K562 (cell line): ENCODE measurements at regions not wholly inside any gene's neighbourhood (a gene's known extent, or its start where the extent isn't known, plus 50 kb on each side); places are given as distances from the start of the nearest gene placed in this dataset.
"Not testable (repeated sequence)": the region's sequence is repeated elsewhere in the genome, so short reads cannot be mapped to it uniquely, and the experiment has no call there.

Source experiments
- ATAC-seq: fragments of 200-7000 bp; cut with Tn5 transposase; 3 replicates; pipeline ENCODE4 v1.9.1; 2020; ENCODE audit warnings: moderate library complexity
- BruUV-seq: library from RNA; stranded (reverse); fragments of 400-500 nt; replicated peaks from 2 replicates; lab custom pipeline; 2021; lab: Mats Ljungman, UMichigan
- CTCF ChIA-PET: fragments of 300-600 bp; formaldehyde crosslinking; extraction: SDS; loops from one replicate; lab custom pipeline; 2021; ENCODE audit warnings: low intra/inter-chr PET ratio; lab: Yijun Ruan, JAX
- POLR2A ChIA-PET: fragments of 300-600, 350-650 bp; sonication (Branson Sonifier 250); formaldehyde crosslinking; extraction: SDS; loops from one replicate; lab custom pipeline; 2021; ENCODE audit warnings: antibody characterized with exemption, inconsistent platforms; lab: Yijun Ruan, JAX
- DNase-seq, 4 experiments: peaks; one replicate each; pipeline versions ENCODE4 v3.0.0 to v3.0.0-alpha.2; 2011 to 2018; ENCODE audit warnings: low spot score in 3 of 4, mixed read lengths in 3 of 4; ENCODE audit errors: extremely low read depth in 1 of 4
- FAIRE-seq: peaks from 2 replicates; lab custom pipeline; 2011; peaks lifted over from hg19 to GRCh38; lab: Jason Lieb, UNC
- H2AFZ ChIP-seq: 2 replicates; pipeline ENCODE4 v1.6.0; 2011; ENCODE audit warnings: low read depth, low read length, control low read depth, inconsistent platforms
- H3K27ac ChIP-seq: fragments of 200-600 bp; 3 replicates; pipeline ENCODE4 v1.8.0; 2011; ENCODE audit warnings: low read depth, mild to moderate bottlenecking, control low read depth, inconsistent platforms, low read length, moderate library complexity, mixed read lengths; ENCODE audit errors: extremely low read depth
- H3K27me3 ChIP-seq, 2 experiments: fragments of 300-600 bp in 1 of 2; 2 replicates in 1 of 2; 3 replicates in 1 of 2; pipeline versions ENCODE4 v1.6.0 to v1.8.0; 2011; ENCODE audit warnings: inconsistent platforms in 2 of 2, low read length in 2 of 2, mild to moderate bottlenecking in 1 of 2, mixed read lengths in 1 of 2, moderate library complexity in 1 of 2; ENCODE audit not compliant: control insufficient read depth in 2 of 2, insufficient read depth in 2 of 2
- H3K36me3 ChIP-seq: fragments of 300-600 bp; 3 replicates; pipeline ENCODE4 v1.8.0; 2011; ENCODE audit warnings: mild to moderate bottlenecking, low read length, inconsistent platforms; ENCODE audit not compliant: control insufficient read depth, insufficient read depth
- H3K4me1 ChIP-seq, 2 experiments: fragments of 200-600 bp in 1 of 2; replicated peaks in 1 of 2; 2 replicates in 1 of 2; 3 replicates in 1 of 2; pipeline versions ENCODE4 v1.5.1 to v1.8.0; 2011; ENCODE audit warnings: inconsistent platforms in 2 of 2, low read length in 2 of 2, mild to moderate bottlenecking in 1 of 2, mixed read lengths in 1 of 2, moderate library complexity in 1 of 2; ENCODE audit not compliant: control insufficient read depth in 2 of 2, insufficient read depth in 2 of 2
- H3K4me2 ChIP-seq: 2 replicates; pipeline ENCODE4 v1.6.1; 2011; ENCODE audit warnings: low read length, control low read depth, inconsistent platforms, mixed read lengths; ENCODE audit not compliant: insufficient read depth
- H3K4me3 ChIP-seq: fragments of 200-600 bp; sonication (generic), shearing (Covaris generic); 2 replicates; pipeline ENCODE4 v1.5.1; 2016; ENCODE audit warnings: control low read depth, inconsistent platforms
- H3K79me2 ChIP-seq: fragments of 200-600 bp; 3 replicates; pipeline ENCODE4 v1.8.0; 2011; ENCODE audit warnings: low read length, inconsistent platforms; ENCODE audit not compliant: control insufficient read depth, insufficient read depth
- H3K9ac ChIP-seq, 2 experiments: 2 replicates each; pipeline versions ENCODE4 v1.6.0 to v1.6.1; 2011; ENCODE audit warnings: low read depth in 2 of 2, low read length in 2 of 2, control low read depth in 1 of 2, inconsistent platforms in 1 of 2, mild to moderate bottlenecking in 1 of 2, mixed read lengths in 1 of 2; ENCODE audit not compliant: insufficient read depth in 1 of 2
- H3K9me1 ChIP-seq: one replicate; pipeline ENCODE4 v1.6.0; 2011; ENCODE audit warnings: inconsistent platforms, mild to moderate bottlenecking, low read length, moderate library complexity; ENCODE audit not compliant: control insufficient read depth, insufficient read depth
- H3K9me3 ChIP-seq: replicated peaks from 2 replicates; pipeline ENCODE4 v1.5.1; 2011; ENCODE audit warnings: low read depth, low read length, inconsistent platforms; ENCODE audit not compliant: control insufficient read depth, insufficient read depth
- H4K20me1 ChIP-seq: replicated peaks from 2 replicates; pipeline ENCODE4 v1.6.1; 2011; ENCODE audit warnings: low read length, inconsistent platforms, mixed read lengths; ENCODE audit not compliant: control insufficient read depth, insufficient read depth
- CTCFL ChIP-seq: IDR thresholded peaks from 2 replicates; pipeline ENCODE4 v1.6.1; 2011; ENCODE audit warnings: borderline replicate concordance, low read depth, mild to moderate bottlenecking, moderate library complexity, low read length; ENCODE audit not compliant: insufficient read depth, poor library complexity, severe bottlenecking
- E2F6 ChIP-seq, 2 experiments: IDR thresholded peaks; 2 replicates each; pipeline ENCODE4 v1.6.1; 2011; ENCODE audit warnings: borderline replicate concordance in 1 of 2, control low read depth in 1 of 2, low read depth in 1 of 2, low read length in 1 of 2, mild to moderate bottlenecking in 1 of 2, mixed read lengths in 1 of 2, moderate library complexity in 1 of 2; ENCODE audit not compliant: insufficient read depth in 1 of 2, insufficient read length in 1 of 2, poor library complexity in 1 of 2, severe bottlenecking in 1 of 2; ENCODE audit errors: extremely low read depth in 1 of 2
- POLR2G ChIP-seq: fragments of 200-400 bp; formaldehyde crosslinking; IDR thresholded peaks from 2 replicates; pipeline ENCODE4 v1.6.1; 2017; ENCODE audit warnings: low read depth, mild to moderate bottlenecking, antibody characterized with exemption, low read length, moderate library complexity
- RBFOX2 ChIP-seq: fragments of 200-400 bp; formaldehyde crosslinking; IDR thresholded peaks from 2 replicates; pipeline ENCODE4 v1.6.1; 2017; ENCODE audit warnings: low read depth, mild to moderate bottlenecking, low read length, moderate library complexity
- SMC3 ChIP-seq: conservative IDR thresholded peaks from 2 replicates; pipeline ENCODE4 v1.6.1; 2011; ENCODE audit warnings: low read depth, low read length, improper control_type of control experiment; ENCODE audit not compliant: insufficient read depth
- WGBS: fragments of 100-300 bp; shearing (Covaris generic); methylation state at CpG from one replicate; pipeline ENCODE4 v1.1.6; 2016; ENCODE audit warnings: low coverage, mixed read lengths; ENCODE audit not compliant: insufficient coverage; ENCODE audit errors: missing lambda C conversion rate; 5-methylcytosine and 5-hydroxymethylcytosine counted together
- in situ Hi-C: fragments of 300-500 bp; cut with MboI; formaldehyde crosslinking; loops from 4 replicates; pipeline ENCODE4 v1.15.0; 2018; ENCODE audit warnings: inconsistent platforms, mixed read lengths
- intact Hi-C: fragments of 100-400 bp; cut with micrococcal nuclease; formaldehyde crosslinking; loops from 2 replicates; pipeline ENCODE4 v1.14.2; 2022

- TF ChIP-seq SMC3 (peak; percentile 77), CTCFL (peak; percentile 16)
These were observed 56.3 kb upstream of the KRTAP5-11 start (continued) for GRCh38 chr11:71638801-71639519.

- peak; percentile 12; the same call in 1 of the 2 replicates for TF ChIP-seq POLR2G
- peak; percentile 62 for TF ChIP-seq RBFOX2
- TF ChIP-seq E2F6 (IDR thresholded peaks at IDR 0.05; ENCODE audit: borderline replicate concordance in 1 of 2, extremely low read depth in 1 of 2, insufficient read depth in 1 of 2, insufficient read length in 1 of 2, low read depth in 1 of 2, low read length in 1 of 2, poor library complexity in 1 of 2, severe bottlenecking in 1 of 2): peak; percentile 15 to 46
- H3K79me2 ChIP-seq, H3K9me3 ChIP-seq, BruUV-seq, H3K36me3 ChIP-seq, ATAC-seq, H3K9me1 ChIP-seq, H4K20me1 ChIP-seq, H3K9ac ChIP-seq, H3K27ac ChIP-seq, in situ Hi-C loops, H3K27me3 ChIP-seq, FAIRE-seq, H3K4me1 ChIP-seq, intact Hi-C loops: not testable (repeated sequence)
- ChIA-PET CTCF (interaction anchor here (0.6 kb wide), 1 partner anchor 545 kb away, joined by 3 read pairs; no protein-coding TSS in a partner anchor), POLR2A (interaction anchor here (0.6 kb wide), 1 partner anchor 12 kb away, joined by 3 read pairs; no protein-coding TSS in a partner anchor)
- Histone ChIP-seq H2AFZ (0 out of 2 replicates have a peak overlapping the region, but pooled peaks have one; percentile 55), H3K4me3 (peak overlapping the region; percentile 34), H3K4me2 (peak overlapping the region; percentile 66; the same call in 1 of the 2 replicates)
- DNase-seq: peak in 3 of 4 experiments; percentile 9 to 18 (median 13)
- WGBS: 1% methylated on average over 18 of the region's 32 CpGs
These were observed 56.8 kb upstream of the KRTAP5-11 start for GRCh38 chr11:71639520-71639849.

GRCh38 chr11:71639916-71640315 lies 57.2 kb upstream of the KRTAP5-11 start:
- in situ Hi-C loops, BruUV-seq, FAIRE-seq, H3K36me3 ChIP-seq, ATAC-seq, H2AFZ ChIP-seq, H3K4me2 ChIP-seq, H3K79me2 ChIP-seq, H3K9ac ChIP-seq, H3K27ac ChIP-seq, H4K20me1 ChIP-seq, H3K4me1 ChIP-seq, H3K9me1 ChIP-seq, H3K9me3 ChIP-seq, DNase-seq, H3K27me3 ChIP-seq, H3K4me3 ChIP-seq, POLR2A ChIA-PET, intact Hi-C loops: not testable (repeated sequence)
- CTCF ChIA-PET: interaction anchor here (0.6 kb wide), 1 partner anchor 545 kb away, joined by 3 read pairs; no protein-coding TSS in a partner anchor
- WGBS: no CpG with 5 or more reads among the region's 19 CpGs
